ENCODE measurements at regions not wholly inside any gene's neighbourhood (a gene's known extent, or its start where the extent isn't known, plus 50 kb on each side); places are given as distances from the start of the nearest gene placed in this dataset.

DNA sequence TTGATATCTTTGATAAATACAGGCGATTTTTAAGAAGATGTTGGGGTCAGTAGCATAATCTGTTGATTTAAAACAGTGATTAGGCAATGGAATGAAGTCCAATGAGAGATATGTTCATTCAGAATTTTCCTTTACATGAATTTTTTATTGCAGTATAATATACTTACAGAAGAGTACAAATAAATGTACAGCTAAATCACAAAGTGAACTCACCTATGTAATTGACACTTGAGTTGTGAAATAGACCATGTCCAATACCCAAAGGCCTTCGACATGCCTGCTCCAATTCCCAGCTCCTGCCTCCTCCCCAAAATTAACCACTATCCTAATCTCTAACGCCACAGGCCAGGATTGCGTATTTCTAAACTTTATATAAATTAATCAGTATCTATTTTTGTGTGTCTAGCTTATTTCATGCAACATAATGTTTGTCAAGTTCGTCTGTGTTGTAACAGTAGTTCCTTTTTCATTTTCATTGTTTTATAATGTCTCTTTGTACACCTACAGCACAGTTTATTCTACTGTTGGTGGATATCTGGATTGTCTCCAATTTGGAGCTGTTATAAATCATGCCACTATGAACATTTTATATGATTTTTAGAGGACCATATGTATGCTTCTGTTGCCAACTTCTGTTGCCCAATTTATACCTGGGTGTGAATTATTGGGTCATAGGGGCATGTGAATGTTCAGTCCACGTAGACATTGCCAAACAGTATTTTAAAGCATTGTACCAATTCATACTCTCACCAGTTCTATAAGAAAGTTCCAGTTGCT, 208.3 kb downstream of the TLE1 start:
- TF ChIP-seq EZH2 (IDR thresholded peaks at IDR 0.05; ENCODE audit: borderline replicate concordance, low read depth, low read length) = no peak
- TF ChIP-seq NELFE (IDR thresholded peaks at IDR 0.05; ENCODE audit: insufficient read depth, insufficient read length) = no peak
- no peak for TF ChIP-seq DNMT1 (IDR thresholded peaks at IDR 0.05)
- TF ChIP-seq, protein P1, sequence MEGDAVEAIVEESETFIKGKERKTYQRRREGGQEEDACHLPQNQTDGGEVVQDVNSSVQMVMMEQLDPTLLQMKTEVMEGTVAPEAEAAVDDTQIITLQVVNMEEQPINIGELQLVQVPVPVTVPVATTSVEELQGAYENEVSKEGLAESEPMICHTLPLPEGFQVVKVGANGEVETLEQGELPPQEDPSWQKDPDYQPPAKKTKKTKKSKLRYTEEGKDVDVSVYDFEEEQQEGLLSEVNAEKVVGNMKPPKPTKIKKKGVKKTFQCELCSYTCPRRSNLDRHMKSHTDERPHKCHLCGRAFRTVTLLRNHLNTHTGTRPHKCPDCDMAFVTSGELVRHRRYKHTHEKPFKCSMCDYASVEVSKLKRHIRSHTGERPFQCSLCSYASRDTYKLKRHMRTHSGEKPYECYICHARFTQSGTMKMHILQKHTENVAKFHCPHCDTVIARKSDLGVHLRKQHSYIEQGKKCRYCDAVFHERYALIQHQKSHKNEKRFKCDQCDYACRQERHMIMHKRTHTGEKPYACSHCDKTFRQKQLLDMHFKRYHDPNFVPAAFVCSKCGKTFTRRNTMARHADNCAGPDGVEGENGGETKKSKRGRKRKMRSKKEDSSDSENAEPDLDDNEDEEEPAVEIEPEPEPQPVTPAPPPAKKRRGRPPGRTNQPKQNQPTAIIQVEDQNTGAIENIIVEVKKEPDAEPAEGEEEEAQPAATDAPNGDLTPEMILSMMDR (IDR thresholded peaks at IDR 0.05 in 2 of 3, conservative IDR thresholded peaks at IDR 0.05 in 1 of 3; ENCODE audit: insufficient read depth in 2 of 3, low read depth in 1 of 3, low read length in 3 of 3) = no peak
- no peak for TF ChIP-seq ZNF280B (CRISPR knock-in tag; IDR thresholded peaks at IDR 0.05)
- TF ChIP-seq, protein P2, sequence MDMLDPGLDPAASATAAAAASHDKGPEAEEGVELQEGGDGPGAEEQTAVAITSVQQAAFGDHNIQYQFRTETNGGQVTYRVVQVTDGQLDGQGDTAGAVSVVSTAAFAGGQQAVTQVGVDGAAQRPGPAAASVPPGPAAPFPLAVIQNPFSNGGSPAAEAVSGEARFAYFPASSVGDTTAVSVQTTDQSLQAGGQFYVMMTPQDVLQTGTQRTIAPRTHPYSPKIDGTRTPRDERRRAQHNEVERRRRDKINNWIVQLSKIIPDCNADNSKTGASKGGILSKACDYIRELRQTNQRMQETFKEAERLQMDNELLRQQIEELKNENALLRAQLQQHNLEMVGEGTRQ (CRISPR knock-in tag; IDR thresholded peaks at IDR 0.05) = no peak
- no peak for TF ChIP-seq PKNOX1 (IDR thresholded peaks at IDR 0.05)
- no peak for TF ChIP-seq POLR2A (conservative IDR thresholded peaks at IDR 0.05)
- TF ChIP-seq, protein P3, sequence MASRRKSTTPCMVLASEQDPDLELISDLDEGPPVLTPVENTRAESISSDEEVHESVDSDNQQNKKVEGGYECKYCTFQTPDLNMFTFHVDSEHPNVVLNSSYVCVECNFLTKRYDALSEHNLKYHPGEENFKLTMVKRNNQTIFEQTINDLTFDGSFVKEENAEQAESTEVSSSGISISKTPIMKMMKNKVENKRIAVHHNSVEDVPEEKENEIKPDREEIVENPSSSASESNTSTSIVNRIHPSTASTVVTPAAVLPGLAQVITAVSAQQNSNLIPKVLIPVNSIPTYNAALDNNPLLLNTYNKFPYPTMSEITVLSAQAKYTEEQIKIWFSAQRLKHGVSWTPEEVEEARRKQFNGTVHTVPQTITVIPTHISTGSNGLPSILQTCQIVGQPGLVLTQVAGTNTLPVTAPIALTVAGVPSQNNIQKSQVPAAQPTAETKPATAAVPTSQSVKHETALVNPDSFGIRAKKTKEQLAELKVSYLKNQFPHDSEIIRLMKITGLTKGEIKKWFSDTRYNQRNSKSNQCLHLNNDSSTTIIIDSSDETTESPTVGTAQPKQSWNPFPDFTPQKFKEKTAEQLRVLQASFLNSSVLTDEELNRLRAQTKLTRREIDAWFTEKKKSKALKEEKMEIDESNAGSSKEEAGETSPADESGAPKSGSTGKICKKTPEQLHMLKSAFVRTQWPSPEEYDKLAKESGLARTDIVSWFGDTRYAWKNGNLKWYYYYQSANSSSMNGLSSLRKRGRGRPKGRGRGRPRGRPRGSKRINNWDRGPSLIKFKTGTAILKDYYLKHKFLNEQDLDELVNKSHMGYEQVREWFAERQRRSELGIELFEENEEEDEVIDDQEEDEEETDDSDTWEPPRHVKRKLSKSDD (conservative IDR thresholded peaks at IDR 0.05; ENCODE audit: low read length) = no peak
- TF ChIP-seq ZNF785 (CRISPR knock-in tag; IDR thresholded peaks at IDR 0.05) = no peak
- TF ChIP-seq, protein P4, sequence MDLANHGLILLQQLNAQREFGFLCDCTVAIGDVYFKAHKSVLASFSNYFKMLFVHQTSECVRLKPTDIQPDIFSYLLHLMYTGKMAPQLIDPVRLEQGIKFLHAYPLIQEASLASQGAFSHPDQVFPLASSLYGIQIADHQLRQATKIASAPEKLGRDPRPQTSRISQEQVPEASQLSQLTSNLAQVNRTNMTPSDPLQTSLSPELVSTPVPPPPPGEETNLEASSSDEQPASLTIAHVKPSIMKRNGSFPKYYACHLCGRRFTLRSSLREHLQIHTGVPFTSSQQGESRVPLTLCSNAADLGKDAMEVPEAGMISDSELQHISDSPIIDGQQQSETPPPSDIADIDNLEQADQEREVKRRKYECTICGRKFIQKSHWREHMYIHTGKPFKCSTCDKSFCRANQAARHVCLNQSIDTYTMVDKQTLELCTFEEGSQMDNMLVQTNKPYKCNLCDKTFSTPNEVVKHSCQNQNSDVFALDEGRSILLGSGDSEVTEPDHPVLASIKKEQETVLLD (IDR thresholded peaks at IDR 0.05) = no peak
- TF ChIP-seq, protein P5, sequence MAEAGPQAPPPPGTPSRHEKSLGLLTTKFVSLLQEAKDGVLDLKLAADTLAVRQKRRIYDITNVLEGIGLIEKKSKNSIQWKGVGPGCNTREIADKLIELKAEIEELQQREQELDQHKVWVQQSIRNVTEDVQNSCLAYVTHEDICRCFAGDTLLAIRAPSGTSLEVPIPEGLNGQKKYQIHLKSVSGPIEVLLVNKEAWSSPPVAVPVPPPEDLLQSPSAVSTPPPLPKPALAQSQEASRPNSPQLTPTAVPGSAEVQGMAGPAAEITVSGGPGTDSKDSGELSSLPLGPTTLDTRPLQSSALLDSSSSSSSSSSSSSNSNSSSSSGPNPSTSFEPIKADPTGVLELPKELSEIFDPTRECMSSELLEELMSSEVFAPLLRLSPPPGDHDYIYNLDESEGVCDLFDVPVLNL (CRISPR knock-in tag; IDR thresholded peaks at IDR 0.05; ENCODE audit: low read depth) = no peak
- TF ChIP-seq JUND (IDR thresholded peaks at IDR 0.05; ENCODE audit: borderline replicate concordance, low read depth, low read length) = no peak
- TF ChIP-seq JUND (tag; IDR thresholded peaks at IDR 0.05; ENCODE audit: borderline replicate concordance, low read depth, low read length) = no peak
